Endometrial microvascular endothelial cells (primary cell): ENCODE measurements at regions not wholly inside any gene's neighbourhood (a gene's known extent, or its start where the extent isn't known, plus 50 kb on each side); places are given as distances from the start of the nearest gene placed in this dataset.

Experiments used
- in situ Hi-C: cut with HindIII; loops from 2 replicates; pipeline ENCODE4 v1.10.0; 2017; ENCODE audit warnings: low sequenced_read_pairs, low pct_unique_long_range_greater_than_20kb; ENCODE audit errors: inconsistent ontology term

DNA sequence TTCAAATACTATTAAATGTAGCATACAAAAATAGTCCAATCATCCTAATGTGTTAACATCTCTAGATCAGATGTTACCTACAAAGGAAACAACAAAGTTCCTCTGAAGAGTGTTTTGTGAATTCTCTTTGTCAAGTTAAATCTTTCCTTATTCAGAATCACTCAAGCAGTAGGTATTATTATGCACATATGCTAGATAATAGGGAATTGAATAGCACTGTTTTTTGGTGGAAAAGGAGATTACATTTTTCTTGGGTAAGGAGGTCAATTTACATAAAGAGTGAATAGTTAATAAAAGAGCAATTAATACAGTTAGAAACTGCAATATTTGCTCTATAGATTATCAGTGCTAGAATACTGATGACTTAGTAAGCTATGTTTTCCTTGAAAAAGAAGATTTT, 130.7 kb downstream of the BTC start:
- in situ Hi-C loops: no loop called here

DNA sequence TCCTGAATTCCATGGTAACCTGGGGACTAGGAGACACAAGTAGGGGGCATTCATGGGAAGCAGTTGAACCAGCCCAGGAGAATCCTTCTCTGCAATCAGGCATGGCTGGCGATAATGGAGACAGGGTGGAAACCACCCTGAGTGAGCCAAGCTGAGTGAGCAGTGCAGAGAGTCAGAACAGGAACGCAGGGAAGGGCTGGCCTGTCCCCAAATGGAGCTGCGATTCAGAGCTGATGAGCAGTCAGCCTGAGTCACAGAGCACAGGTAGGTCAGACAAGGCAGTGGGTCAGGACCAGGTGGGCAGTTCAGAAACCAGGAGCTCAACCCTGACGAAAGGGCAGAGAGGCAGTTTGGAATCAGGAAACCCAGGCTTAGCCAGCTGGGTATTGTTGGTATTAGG, 129.0 kb downstream of the BTC start:
- in situ Hi-C loops: no loop called here

GRCh38 chr4:74665876-74666275, 128.4 kb downstream of the BTC start:
- in situ Hi-C loops: no loop called here

DNA sequence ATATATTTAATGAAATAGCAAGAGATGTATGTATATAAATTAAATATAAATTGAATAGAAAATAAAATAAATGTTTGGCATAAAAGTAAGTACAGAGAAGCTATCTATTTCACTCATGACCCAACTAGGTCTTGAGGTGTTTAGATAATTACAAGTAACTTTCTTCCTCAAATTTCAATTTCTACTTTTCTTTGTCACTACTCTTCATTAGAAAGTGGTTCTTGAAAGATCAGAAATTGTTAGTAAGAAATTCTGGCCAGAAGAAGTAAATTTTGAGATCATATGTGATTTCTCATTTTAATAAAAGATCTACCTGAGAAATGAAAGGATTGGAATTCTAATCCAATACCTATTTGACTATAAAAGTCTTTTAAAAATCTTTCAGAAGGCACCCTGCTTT, 126.9 kb downstream of the BTC start:
- in situ Hi-C loops: no loop called here

DNA sequence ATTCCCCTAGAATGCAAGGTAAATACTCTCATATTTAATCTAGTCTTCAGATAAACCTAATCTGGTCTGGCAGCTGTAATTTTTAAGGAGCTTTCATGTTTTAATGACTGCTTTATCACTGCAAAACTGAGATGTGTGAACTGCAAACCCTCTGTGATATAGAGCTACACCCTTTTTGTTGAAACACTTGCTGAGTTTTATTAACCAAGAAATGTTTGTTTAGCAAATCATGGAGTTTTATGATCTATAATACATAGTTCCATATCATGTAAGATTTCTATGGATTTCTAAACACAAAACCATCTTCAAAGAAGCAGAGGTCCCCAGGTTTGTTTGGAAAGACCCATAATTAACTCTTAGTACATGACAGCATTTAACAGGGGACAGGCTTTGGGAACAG, 126.4 kb downstream of the BTC start:
- in situ Hi-C loops: no loop called here

- in situ Hi-C loops: no loop called here
These were observed 124.6 kb downstream of the BTC start for GRCh38 chr4:74669702-74670101.

GRCh38 chr4:74670583-74670982, 123.7 kb downstream of the BTC start:
- in situ Hi-C loops: no loop called here

- in situ Hi-C loops: no loop called here
These were observed 123.1 kb downstream of the BTC start for GRCh38 chr4:74671080-74671698.

GRCh38 chr4:74674750-74675149, 119.6 kb downstream of the BTC start:
- in situ Hi-C loops: no loop called here

GRCh38 chr4:74675673-74676279, 118.5 kb downstream of the BTC start:
- in situ Hi-C loops: no loop called here

DNA sequence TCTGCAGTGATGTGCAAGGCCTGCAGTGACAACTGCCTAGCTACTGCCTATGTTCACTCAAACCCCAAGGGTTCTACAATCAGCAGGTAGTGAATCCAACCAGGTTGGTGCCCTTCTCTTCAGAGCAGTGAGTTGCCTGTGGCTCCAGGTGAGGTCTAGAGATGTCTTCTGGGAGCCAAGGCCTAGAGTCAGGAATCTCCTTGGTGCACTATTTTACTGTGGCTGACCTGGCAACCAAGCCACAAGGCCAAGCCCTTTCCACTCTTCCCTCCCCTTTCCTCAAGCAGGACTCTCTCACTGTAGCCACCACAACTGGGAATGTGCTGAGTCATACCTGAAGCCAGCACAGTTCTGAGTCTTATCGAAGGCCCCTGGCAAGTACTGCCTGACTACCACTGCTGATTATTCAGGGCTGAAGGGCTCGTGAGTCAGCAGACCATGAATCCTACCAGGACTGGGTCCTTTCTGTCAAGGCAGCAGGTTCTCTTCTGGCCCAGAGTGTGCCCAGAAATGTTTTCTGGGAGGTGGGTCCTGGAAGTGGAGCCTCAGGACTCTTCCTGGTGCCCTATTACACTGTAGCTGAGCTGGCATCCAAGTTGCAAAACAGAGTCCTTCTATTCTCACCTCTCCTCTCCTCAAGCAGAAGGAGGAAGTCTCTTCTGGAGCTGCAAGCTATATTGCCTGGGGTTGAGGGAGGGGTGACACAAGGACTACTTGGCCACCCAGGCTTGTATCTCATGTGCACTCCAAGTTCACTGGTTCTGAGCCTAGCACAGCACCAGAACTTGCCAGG, 111.6 kb downstream of the BTC start:
- in situ Hi-C loops: no loop called here

- in situ Hi-C loops: no loop called here
These were observed 101.4 kb downstream of the BTC start for GRCh38 chr4:74692972-74693371.
